Panc1 (cell line): ENCODE measurements at regions not wholly inside any gene's neighbourhood (a gene's known extent, or its start where the extent isn't known, plus 50 kb on each side); places are given as distances from the start of the nearest gene placed in this dataset.

Source experiments
- ATAC-seq: fragments of 200-7000 bp; cut with Tn5 transposase; 2 replicates; pipeline ENCODE4 v1.9.1; 2020; ENCODE audit warnings: mild to moderate bottlenecking, moderate library complexity
- BruUV-seq: library from RNA; stranded (reverse); fragments of 400-500 nt; replicated peaks from 2 replicates; lab custom pipeline; 2021; lab: Mats Ljungman, UMichigan
- CTCF ChIA-PET: fragments of 300-600 bp; sonication (Branson Sonifier 250); formaldehyde crosslinking; loops from one replicate; lab custom pipeline; 2022; ENCODE audit warnings: antibody characterized with exemption; lab: Charles Lee
- POLR2A ChIA-PET: fragments of 300-600 bp; sonication (Branson Sonifier 250); formaldehyde crosslinking; loops from one replicate; lab custom pipeline; 2022; ENCODE audit warnings: antibody characterized with exemption; lab: Charles Lee
- DNase-seq: peaks from one replicate; pipeline ENCODE4 v3.0.0-alpha.2; 2010; ENCODE audit warnings: low read depth, low spot score
- H3K27ac ChIP-seq: 2 replicates; pipeline ENCODE4 v1.5.1; 2011; ENCODE audit warnings: mild to moderate bottlenecking, low read length, inconsistent platforms
- H3K27me3 ChIP-seq: fragments of 200-500 bp; sonication (Bioruptor generic); 2 replicates; pipeline ENCODE4 v1.6.0; 2014; ENCODE audit warnings: low read length, inconsistent platforms; ENCODE audit not compliant: control insufficient read depth, insufficient read depth
- H3K36me3 ChIP-seq: fragments of 200-500 bp; sonication (Bioruptor generic); 2 replicates; pipeline ENCODE4 v1.5.1; 2014; ENCODE audit warnings: inconsistent platforms, mild to moderate bottlenecking, low read length, moderate library complexity; ENCODE audit not compliant: control insufficient read depth, insufficient read depth
- H3K4me1 ChIP-seq: 2 replicates; pipeline ENCODE4 v1.5.1; 2011; ENCODE audit warnings: inconsistent platforms, mild to moderate bottlenecking, low read length, moderate library complexity; ENCODE audit not compliant: control insufficient read depth, insufficient read depth
- H3K4me3 ChIP-seq, 2 experiments: 2 replicates each; pipeline ENCODE4 v1.5.1; 2011 to 2012; ENCODE audit warnings: low read depth in 2 of 2, low read length in 2 of 2, mild to moderate bottlenecking in 2 of 2, inconsistent platforms in 1 of 2, moderate library complexity in 1 of 2
- H3K9me3 ChIP-seq: fragments of 200-500 bp; sonication (Bioruptor generic); 2 replicates; pipeline ENCODE4 v1.5.1; 2014; ENCODE audit warnings: low read depth, mild to moderate bottlenecking, inconsistent platforms, low read length, moderate library complexity; ENCODE audit not compliant: control insufficient read depth, insufficient read depth
- CTCF ChIP-seq: fragments of 450-650 bp; IDR thresholded peaks from 2 replicates; pipeline ENCODE4 v1.5.1; 2017; ENCODE audit warnings: mild to moderate bottlenecking
- POLR2AphosphoS5 ChIP-seq: IDR thresholded peaks from 2 replicates; pipeline ENCODE4 v1.6.1; 2012; ENCODE audit warnings: mild to moderate bottlenecking, low read depth, low read length, moderate library complexity
- REST ChIP-seq, 2 experiments: IDR thresholded peaks; 2 replicates each; pipeline ENCODE4 v1.6.1; 2011 to 2012; ENCODE audit warnings: low read depth in 2 of 2, control low read depth in 1 of 2, low read length in 1 of 2, mild to moderate bottlenecking in 1 of 2, moderate library complexity in 1 of 2; ENCODE audit not compliant: insufficient read depth in 1 of 2
- SIN3A ChIP-seq: IDR thresholded peaks from 2 replicates; pipeline ENCODE4 v1.6.1; 2012; ENCODE audit warnings: low read depth, mild to moderate bottlenecking, low read length, moderate library complexity, borderline replicate concordance; ENCODE audit not compliant: insufficient read depth
- TCF7L2 ChIP-seq: IDR thresholded peaks from 2 replicates; pipeline ENCODE4 v1.6.1; 2011; ENCODE audit warnings: mild to moderate bottlenecking, low read depth, low read length, inconsistent platforms
- in situ Hi-C: cut with HindIII; loops from 2 replicates; pipeline ENCODE4 v1.10.0; 2016; ENCODE audit warnings: low sequenced_read_pairs, low pct_unique_long_range_greater_than_20kb
- intact Hi-C: fragments of 100-400 bp; cut with micrococcal nuclease; formaldehyde crosslinking; loops from one replicate; pipeline ENCODE4 v1.10.0; 2022; ENCODE audit not compliant: unreplicated experiment

- H3K27me3 ChIP-seq = peaks cover 8% of the 10 kb centered on the region; the same call in 1 of the 2 replicates
Measured at GRCh38 chr1:22385537-22385936, 66.1 kb upstream of the ZBTB40 start.

GRCh38 chr1:22386774-22387173 is 64.9 kb upstream of the ZBTB40 start:
- no peaks in the 10 kb centered on the region for H3K9me3 ChIP-seq
- no peaks in the 10 kb centered on the region for H3K36me3 ChIP-seq
- H3K4me1 ChIP-seq = no peaks in the 10 kb centered on the region
- ChIA-PET CTCF (no interaction called here), POLR2A (no interaction called here)
- no TSS peak for BruUV-seq
- ATAC-seq (no peak), DNase-seq (no peak)
- peaks cover 8% of the 10 kb centered on the region; the same call in 1 of the 2 replicates for H3K27me3 ChIP-seq
- no peak overlapping the region for H3K4me3 ChIP-seq
- intact Hi-C loops (no loop called here), in situ Hi-C loops (no loop called here)
- H3K27ac ChIP-seq = no peak overlapping the region
- TF ChIP-seq REST (IDR thresholded peaks at IDR 0.05; ENCODE audit: insufficient read depth in 1 of 2, low read depth in 2 of 2, low read length in 1 of 2) = no peak
- TF ChIP-seq TCF7L2 = no peak

More at GRCh38 chr1:22385537-22385936, 66.1 kb upstream of the ZBTB40 start:
- intact Hi-C loops = no loop called here
- CTCF ChIA-PET = no interaction called here
- no peak for DNase-seq
- Histone ChIP-seq H3K4me1 (no peaks in the 10 kb centered on the region), H3K9me3 (no peaks in the 10 kb centered on the region), H3K4me3 (no peak overlapping the region), H3K36me3 (no peaks in the 10 kb centered on the region), H3K27ac (no peak overlapping the region)
- POLR2A ChIA-PET = no interaction called here
- ATAC-seq = no peak
- in situ Hi-C loops = no loop called here
- TF ChIP-seq SIN3A = no peak
- TF ChIP-seq TCF7L2 = no peak
- no peak for TF ChIP-seq POLR2AphosphoS5
- no peak for TF ChIP-seq REST (IDR thresholded peaks at IDR 0.05; ENCODE audit: insufficient read depth in 1 of 2, low read depth in 2 of 2, low read length in 1 of 2)
- no peak for TF ChIP-seq CTCF
- BruUV-seq = no TSS peak
